ENCODE measurements at regions not wholly inside any gene's neighbourhood (a gene's known extent, or its start where the extent isn't known, plus 50 kb on each side); places are given as distances from the start of the nearest gene placed in this dataset.

DNA sequence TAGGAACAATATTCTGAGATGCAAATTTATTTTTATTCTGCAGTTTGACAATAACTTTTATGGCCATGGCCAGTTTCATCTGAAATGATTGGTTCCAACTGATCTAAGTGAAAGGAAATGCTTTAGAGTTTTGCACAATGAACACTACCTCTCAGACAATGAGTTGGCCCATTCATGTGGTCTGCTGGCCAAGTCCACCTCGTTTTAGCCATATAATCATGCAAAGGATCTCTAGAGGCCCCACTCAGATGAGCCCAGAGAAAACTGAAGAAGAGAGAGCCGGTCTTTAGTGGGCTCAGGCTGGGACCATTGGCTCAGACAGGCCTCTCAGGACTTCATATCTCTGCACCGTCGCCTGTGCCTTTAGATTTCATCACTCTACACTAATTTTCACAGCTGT, 254.7 kb downstream of the MREG start:
- Mint-ChIP-seq H3K4me1 (no peaks in the 10 kb centered on the region), H3K9me3 (ENCODE audit: insufficient read depth) (no peaks in the 10 kb centered on the region), H3K27ac (no peak overlapping the region), H3K27me3 (no peaks in the 10 kb centered on the region), H3K4me3 (no peak overlapping the region)
- Histone ChIP-seq H3K4me2 (replicated peaks; ENCODE audit: low read depth, low read length, poor library complexity, severe bottlenecking) (no peak overlapping the region), H2AFZ (ENCODE audit: insufficient read depth, low read depth, low read length, poor library complexity, severe bottlenecking) (no peak overlapping the region), H3K27ac (ENCODE audit: low read length in 2 of 2) (no peak overlapping the region), H3K4me1 (ENCODE audit: control insufficient read depth in 2 of 2, insufficient read depth in 2 of 2, low read length in 2 of 2) (no peaks in the 10 kb centered on the region), H3K79me2 (ENCODE audit: control insufficient read depth, insufficient read depth, low read length) (no peaks in the 10 kb centered on the region), H3K36me3 (replicated peaks in 1 of 2; ENCODE audit: control extremely low read depth in 1 of 2, control insufficient read depth in 1 of 2, extremely low read depth in 1 of 2, insufficient read depth in 2 of 2, low read length in 1 of 2) (no peaks in the 10 kb centered on the region), H3K9ac (ENCODE audit: low read length) (no peak overlapping the region), H4K20me1 (ENCODE audit: control insufficient read depth, insufficient read depth, low read length, poor library complexity, severe bottlenecking) (no peaks in the 10 kb centered on the region), H3K9me3 (ENCODE audit: control extremely low read depth in 1 of 3, control insufficient read depth in 2 of 3, insufficient read depth in 1 of 3, low read length in 2 of 3) (no peaks in the 10 kb centered on the region), H3K4me3 (ENCODE audit: control extremely low read depth in 1 of 5, extremely low read depth in 1 of 5, insufficient read depth in 1 of 5, low read depth in 2 of 5, low read length in 4 of 5) (no peak overlapping the region), H3K27me3 (replicated peaks in 1 of 4; ENCODE audit: control extremely low read depth in 1 of 4, control insufficient read depth in 3 of 4, insufficient read depth in 4 of 4, low read length in 3 of 4) (no peaks in the 10 kb centered on the region)
- CTCF ChIA-PET: no interaction called here
- POLR2A ChIA-PET: no interaction called here
- 78% methylated on average over 1 of the region's 4 CpGs for WGBS (ENCODE audit: insufficient coverage)
- intact Hi-C loops (cut with micrococcal nuclease): no loop called here
- no peak for ATAC-seq (ENCODE audit: low read depth)
- TF ChIP-seq EZH2 (IDR thresholded peaks at IDR 0.05; ENCODE audit: borderline replicate concordance, insufficient read depth, low read depth, low read length, poor library complexity, severe bottlenecking): no peak
- TF ChIP-seq, protein P1, sequence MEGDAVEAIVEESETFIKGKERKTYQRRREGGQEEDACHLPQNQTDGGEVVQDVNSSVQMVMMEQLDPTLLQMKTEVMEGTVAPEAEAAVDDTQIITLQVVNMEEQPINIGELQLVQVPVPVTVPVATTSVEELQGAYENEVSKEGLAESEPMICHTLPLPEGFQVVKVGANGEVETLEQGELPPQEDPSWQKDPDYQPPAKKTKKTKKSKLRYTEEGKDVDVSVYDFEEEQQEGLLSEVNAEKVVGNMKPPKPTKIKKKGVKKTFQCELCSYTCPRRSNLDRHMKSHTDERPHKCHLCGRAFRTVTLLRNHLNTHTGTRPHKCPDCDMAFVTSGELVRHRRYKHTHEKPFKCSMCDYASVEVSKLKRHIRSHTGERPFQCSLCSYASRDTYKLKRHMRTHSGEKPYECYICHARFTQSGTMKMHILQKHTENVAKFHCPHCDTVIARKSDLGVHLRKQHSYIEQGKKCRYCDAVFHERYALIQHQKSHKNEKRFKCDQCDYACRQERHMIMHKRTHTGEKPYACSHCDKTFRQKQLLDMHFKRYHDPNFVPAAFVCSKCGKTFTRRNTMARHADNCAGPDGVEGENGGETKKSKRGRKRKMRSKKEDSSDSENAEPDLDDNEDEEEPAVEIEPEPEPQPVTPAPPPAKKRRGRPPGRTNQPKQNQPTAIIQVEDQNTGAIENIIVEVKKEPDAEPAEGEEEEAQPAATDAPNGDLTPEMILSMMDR (IDR thresholded peaks at IDR 0.05): no peak
- DNase-seq: no peak

DNA sequence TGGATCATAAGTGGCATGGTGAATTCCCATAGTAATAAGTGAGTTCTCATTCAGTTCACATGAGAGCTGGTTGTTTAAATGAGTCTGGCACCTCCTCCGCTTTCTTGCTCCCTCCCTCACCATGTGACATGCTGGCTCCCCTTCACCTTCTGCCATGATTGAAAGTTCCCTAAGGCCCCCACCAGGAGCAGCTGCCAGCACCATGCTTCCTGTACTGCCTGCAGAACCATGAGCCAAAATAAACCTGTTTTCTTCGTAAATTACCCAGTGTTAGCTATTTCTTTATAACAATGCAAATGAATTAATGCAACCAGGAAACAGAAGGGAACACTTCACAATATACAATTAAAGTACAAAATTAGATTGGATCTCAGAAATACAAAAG, 257.0 kb downstream of the MREG start:
- no peak overlapping the region for H3K4me2 ChIP-seq (replicated peaks; ENCODE audit: low read depth, low read length, poor library complexity, severe bottlenecking)

More for the DNA sequence above, 257.0 kb downstream of the MREG start:
- no peaks in the 10 kb centered on the region for H3K79me2 ChIP-seq (ENCODE audit: control insufficient read depth, insufficient read depth, low read length)
- ATAC-seq (ENCODE audit: low read depth): no peak
- H4K20me1 ChIP-seq (ENCODE audit: control insufficient read depth, insufficient read depth, low read length, poor library complexity, severe bottlenecking): no peaks in the 10 kb centered on the region
- Mint-ChIP-seq H3K4me3 (no peak overlapping the region), H3K4me1 (no peaks in the 10 kb centered on the region), H3K27ac (no peak overlapping the region), H3K27me3 (peaks cover 4% of the 10 kb centered on the region), H3K9me3 (ENCODE audit: insufficient read depth) (no peaks in the 10 kb centered on the region)
- WGBS (ENCODE audit: insufficient coverage): 100% methylated on average over 1 of the region's 2 CpGs
- CTCF ChIA-PET: no interaction called here
- no peak for TF ChIP-seq EZH2 (IDR thresholded peaks at IDR 0.05; ENCODE audit: borderline replicate concordance, insufficient read depth, low read depth, low read length, poor library complexity, severe bottlenecking)
- TF ChIP-seq, protein P1 (IDR thresholded peaks at IDR 0.05): no peak
- peaks cover 0 to 3% (median 0%) of the 10 kb centered on the region in 4 experiments for H3K27me3 ChIP-seq (replicated peaks in 1 of 4; ENCODE audit: control extremely low read depth in 1 of 4, control insufficient read depth in 3 of 4, insufficient read depth in 4 of 4, low read length in 3 of 4)
- H2AFZ ChIP-seq (ENCODE audit: insufficient read depth, low read depth, low read length, poor library complexity, severe bottlenecking): no peak overlapping the region
- no peaks in the 10 kb centered on the region for H3K9me3 ChIP-seq (ENCODE audit: control extremely low read depth in 1 of 3, control insufficient read depth in 2 of 3, insufficient read depth in 1 of 3, low read length in 2 of 3)
- intact Hi-C loops (cut with micrococcal nuclease): no loop called here
- H3K36me3 ChIP-seq (replicated peaks in 1 of 2; ENCODE audit: control extremely low read depth in 1 of 2, control insufficient read depth in 1 of 2, extremely low read depth in 1 of 2, insufficient read depth in 2 of 2, low read length in 1 of 2): no peaks in the 10 kb centered on the region
- H3K27ac ChIP-seq (ENCODE audit: low read length in 2 of 2): no peak overlapping the region
- DNase-seq: no peak
- no peaks in the 10 kb centered on the region for H3K4me1 ChIP-seq (ENCODE audit: control insufficient read depth in 2 of 2, insufficient read depth in 2 of 2, low read length in 2 of 2)
- H3K4me3 ChIP-seq (ENCODE audit: control extremely low read depth in 1 of 5, extremely low read depth in 1 of 5, insufficient read depth in 1 of 5, low read depth in 2 of 5, low read length in 4 of 5): no peak overlapping the region
- POLR2A ChIA-PET: no interaction called here
- no peak overlapping the region for H3K9ac ChIP-seq (ENCODE audit: low read length)
